GM13976 (cell line): ENCODE measurements at regions not wholly inside any gene's neighbourhood (a gene's known extent, or its start where the extent isn't known, plus 50 kb on each side); places are given as distances from the start of the nearest gene placed in this dataset.

Source experiments
- DNase-seq: peaks from one replicate; pipeline ENCODE4 v3.0.0; 2012; ENCODE audit warnings: low spot score
- CTCF ChIP-seq: IDR thresholded peaks from 2 replicates; pipeline ENCODE4 v1.5.1; 2012; ENCODE audit warnings: borderline replicate concordance, mild to moderate bottlenecking; ENCODE audit not compliant: insufficient read depth; ENCODE audit errors: extremely low read depth, missing control alignments, control extremely low read depth
- in situ Hi-C: fragments of 300-500 bp; cut with MboI; formaldehyde crosslinking; loops from one replicate; pipeline ENCODE4 v1.12.0; 2022; ENCODE audit warnings: low sequenced_read_pairs, mixed read lengths, inconsistent platforms; ENCODE audit not compliant: unreplicated experiment

GRCh38 chr17:73782641-73783381 lies 138.6 kb upstream of the SDK2 start:
- no peak for TF ChIP-seq CTCF
- in situ Hi-C loops, result no loop called here
- DNase-seq, result no peak

GRCh38 chr17:73783382-73783766 lies 139.1 kb upstream of the SDK2 start:
- in situ Hi-C loops, result no loop called here
- TF ChIP-seq CTCF, result no peak
- no peak for DNase-seq

- in situ Hi-C loops, result no loop called here
- no peak for TF ChIP-seq CTCF
- no peak for DNase-seq
These were observed 139.8 kb upstream of the SDK2 start for GRCh38 chr17:73783945-73784603.

GRCh38 chr17:73785496-73785895 lies 141.3 kb upstream of the SDK2 start:
- no peak for DNase-seq
- in situ Hi-C loops, result no loop called here

GRCh38 chr17:73785958-73786743 lies 141.9 kb upstream of the SDK2 start:
- in situ Hi-C loops, result no loop called here
- no peak for DNase-seq
- no peak for TF ChIP-seq CTCF

More at GRCh38 chr17:73785496-73785895, 141.3 kb upstream of the SDK2 start:
- TF ChIP-seq CTCF, result no peak
